IPS-NIHi7 (cell line): ENCODE measurements at regions not wholly inside any gene's neighbourhood (a gene's known extent, or its start where the extent isn't known, plus 50 kb on each side); places are given as distances from the start of the nearest gene placed in this dataset.

Experiments
- DNase-seq: peaks from one replicate; pipeline ENCODE4 v3.0.0; 2012; ENCODE audit warnings: mixed read lengths; ENCODE audit errors: extremely low spot score

DNA sequence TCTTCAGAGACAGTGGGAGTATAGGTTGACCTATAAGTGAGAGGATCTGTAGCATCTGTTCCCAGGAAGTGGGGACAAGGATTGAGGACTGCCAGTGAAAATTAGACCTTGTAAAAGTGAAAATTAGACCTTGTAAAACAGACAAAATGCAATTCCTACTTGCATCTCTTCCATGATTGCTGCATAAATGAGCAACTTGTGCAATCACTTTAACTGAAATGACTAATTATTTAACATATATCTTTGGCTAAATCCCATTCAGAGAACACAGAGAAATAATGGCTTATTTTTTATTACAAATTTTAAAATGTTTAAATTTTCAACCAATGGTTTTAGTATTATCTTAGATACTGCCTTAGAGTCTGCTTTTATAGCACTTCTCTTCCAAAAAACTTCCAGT lies 67.2 kb upstream of the NABP1 start:
- DNase-seq: no peak

DNA sequence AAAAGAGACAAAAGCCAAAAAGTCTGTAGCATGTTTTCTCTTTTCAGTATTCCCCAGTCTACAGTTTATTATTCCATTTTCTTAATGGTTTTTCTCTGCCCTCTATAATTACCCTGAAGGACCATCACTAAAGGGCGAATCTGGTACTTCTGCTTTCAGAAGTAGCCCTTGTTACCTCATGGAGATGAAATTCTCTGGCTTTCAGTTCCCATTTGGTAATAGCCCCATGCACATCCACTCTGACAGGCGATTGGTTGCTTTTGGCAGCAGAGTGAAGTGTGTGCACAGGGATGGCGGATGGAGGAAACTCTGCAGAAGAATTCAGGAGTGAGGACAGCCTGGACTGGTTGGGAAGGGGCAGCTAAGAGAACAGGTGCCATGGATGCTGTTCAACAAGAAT lies 66.3 kb upstream of the NABP1 start:
- no peak for DNase-seq

- no peak for DNase-seq
Measured at GRCh38 chr2:191612496-191612895, 65.4 kb upstream of the NABP1 start.

DNA sequence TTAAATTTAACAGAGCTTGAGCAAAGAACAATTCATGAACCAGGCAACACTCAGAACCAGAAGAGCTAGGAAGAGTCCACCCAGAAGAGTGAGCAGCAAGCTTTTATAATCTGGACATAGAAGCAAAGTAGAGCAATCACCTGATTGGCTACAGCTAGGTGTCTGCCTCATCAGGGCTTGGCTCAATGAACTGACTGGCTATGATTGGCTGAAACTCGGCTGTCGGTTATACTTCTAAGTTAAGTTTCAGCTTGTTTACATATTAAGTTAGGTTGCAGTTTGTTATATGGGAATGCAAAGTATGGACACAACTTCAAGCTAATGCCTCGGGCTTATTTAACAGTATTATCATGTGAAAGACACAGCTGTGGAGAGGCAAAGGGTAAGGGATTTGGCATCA lies 63.2 kb upstream of the NABP1 start:
- no peak for DNase-seq

GRCh38 chr2:191615596-191615995 lies 62.3 kb upstream of the NABP1 start:
- DNase-seq: no peak

- no peak for DNase-seq
Measured at GRCh38 chr2:191617575-191617974, 60.4 kb upstream of the NABP1 start.

DNA sequence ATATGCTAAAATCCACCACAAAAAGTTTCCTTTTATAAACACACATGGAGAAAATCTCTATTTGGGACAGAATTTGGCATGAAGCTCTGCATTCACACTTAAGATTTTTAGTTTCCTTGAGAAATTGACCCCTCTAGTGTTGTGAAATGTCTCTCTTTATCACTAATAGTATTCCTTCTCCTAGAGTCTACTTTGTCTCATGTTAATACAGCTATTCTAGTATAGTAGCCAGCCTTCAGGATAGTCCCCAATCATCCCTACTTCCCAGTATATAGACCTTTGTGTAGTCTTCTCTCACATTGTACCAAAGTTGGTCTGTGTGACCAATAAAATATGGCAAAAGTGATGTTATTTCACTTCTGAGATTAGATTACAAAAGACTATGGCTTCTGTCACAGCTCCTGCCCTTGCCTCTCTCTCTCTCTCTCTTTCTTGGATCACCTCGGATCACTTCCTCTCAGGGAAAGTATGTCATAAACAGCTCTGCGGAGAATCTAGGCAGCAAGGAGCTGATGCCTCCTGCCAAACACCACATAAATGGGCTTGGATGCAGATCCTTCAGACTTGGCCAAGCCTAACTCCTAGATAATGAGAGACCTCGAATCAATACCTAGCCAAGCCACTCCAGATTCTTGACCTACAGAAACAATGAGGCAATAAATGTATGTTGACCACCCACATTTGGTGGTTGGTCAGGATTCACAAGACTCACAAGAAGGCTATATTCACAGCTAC lies 59.7 kb upstream of the NABP1 start:
- no peak for DNase-seq

DNA sequence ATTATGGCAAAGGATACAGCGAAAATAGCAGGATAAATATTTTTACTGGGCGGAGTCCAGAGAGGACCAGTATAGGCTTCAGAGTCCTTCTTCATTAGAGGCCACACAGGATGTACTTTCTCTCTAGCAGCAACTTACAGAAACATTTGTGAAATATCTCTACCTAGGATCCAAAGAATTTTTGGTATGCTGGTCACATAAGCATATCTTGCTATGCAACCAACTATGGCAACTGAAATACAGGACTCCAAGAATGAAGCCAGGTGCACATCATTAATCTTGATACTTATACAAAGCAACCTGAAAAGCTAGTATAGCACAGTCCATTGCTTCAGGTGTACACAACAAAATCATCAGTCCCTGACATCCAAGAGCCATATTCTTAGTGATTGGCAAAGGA lies 59.1 kb upstream of the NABP1 start:
- DNase-seq: no peak

GRCh38 chr2:191620144-191620543 lies 57.8 kb upstream of the NABP1 start:
- DNase-seq: no peak

GRCh38 chr2:191622374-191623320 lies 55.3 kb upstream of the NABP1 start:
- DNase-seq: no peak

DNA sequence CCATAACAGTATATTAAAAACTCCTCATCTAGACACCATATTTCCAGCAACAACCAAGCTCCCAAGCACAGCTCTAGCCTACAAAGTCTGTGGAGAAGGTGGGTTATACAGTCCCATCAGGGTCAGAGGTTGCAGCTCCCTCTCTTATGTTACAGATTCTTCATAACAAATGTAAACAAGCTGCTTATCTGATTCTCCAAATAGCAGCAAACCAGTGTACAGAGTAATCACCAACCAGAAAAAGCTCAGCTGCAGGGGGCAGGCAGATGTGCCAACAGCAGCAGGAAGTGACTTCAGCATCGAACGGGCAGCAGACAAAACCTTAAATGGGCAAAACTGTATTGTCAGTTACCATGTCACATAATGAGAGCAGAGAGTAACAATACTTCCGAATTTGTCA lies 52.9 kb upstream of the NABP1 start:
- no peak for DNase-seq

DNA sequence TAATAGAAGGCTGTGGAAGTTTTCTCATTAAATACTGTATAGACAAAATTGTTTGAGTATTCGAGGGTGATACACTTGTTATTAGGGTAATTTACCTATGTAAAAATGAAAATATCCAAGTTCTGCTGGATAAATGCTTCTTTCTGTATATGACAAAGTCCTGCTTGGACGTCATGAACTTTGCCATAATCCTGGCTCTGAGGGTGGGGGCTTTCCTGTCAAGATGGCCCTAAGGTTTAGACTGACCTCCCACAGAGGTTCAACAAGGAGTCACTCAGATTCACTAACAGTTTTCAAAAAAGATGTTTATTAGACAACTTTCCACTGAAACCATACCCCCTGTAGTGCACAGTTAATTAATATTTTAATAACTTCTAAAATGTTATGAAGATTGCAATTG lies 52.5 kb upstream of the NABP1 start:
- DNase-seq: no peak

DNA sequence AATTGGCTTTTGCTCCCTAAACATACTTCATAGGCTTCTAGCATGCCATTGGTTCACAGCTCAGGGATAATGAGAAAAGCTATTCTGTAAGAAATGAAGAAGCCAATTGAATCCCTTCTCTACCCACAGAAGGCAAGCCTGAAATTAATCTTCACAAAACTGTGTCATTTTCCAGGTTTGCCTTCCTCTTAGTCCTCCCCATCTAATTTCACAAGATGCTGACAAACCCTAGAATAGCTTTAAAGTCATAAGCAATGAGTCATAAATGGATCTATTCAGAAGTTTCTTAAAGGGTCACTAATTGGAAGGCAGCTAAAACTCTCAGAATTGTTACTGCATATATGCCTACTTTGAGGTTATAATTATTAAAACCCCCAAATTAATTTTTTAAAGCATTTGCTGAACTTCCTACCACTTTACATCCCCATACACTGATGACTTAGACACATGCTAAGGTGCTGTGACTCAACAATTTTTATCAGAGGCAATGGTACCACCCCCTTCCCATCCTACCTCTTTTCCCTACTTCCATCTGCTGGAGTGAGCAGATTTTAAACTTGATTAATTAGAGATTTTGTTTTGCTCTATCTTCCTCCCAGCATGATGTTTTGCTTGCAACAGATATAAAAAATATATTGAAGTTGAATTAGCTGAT lies 51.3 kb upstream of the NABP1 start:
- no peak for DNase-seq

DNA sequence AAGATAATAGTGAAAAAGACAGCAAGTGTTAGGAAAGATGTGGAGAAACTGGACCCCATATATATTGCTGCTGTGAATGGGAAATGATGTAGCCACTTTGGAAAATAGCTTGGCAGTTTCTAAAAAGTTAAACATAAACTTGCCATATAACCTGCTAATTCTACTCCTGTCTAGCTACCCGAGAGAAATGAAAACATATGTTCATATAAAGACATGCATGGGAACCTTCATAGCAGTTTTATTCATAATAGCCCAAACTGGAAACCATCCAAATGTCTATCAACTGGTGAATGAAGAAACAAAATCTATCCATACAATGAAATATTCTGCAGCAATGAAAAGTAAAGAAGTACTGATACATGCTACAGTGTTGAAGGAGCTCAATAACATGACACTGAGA lies 50.4 kb upstream of the NABP1 start:
- DNase-seq: no peak
